Neural cell (in vitro differentiated cells): ENCODE measurements at regions not wholly inside any gene's neighbourhood (a gene's known extent, or its start where the extent isn't known, plus 50 kb on each side); places are given as distances from the start of the nearest gene placed in this dataset.

Experiments used
- H2AFZ ChIP-seq: fragments of 200-600, 300-800 bp; sonication (generic), shearing (Covaris generic); 2 replicates; pipeline ENCODE4 v1.6.0; 2014; ENCODE audit warnings: low read depth, mild to moderate bottlenecking, antibody characterized with exemption, low read length, moderate library complexity
- H3F3A ChIP-seq: fragments of 200-600 bp; shearing (Covaris generic); 2 replicates; pipeline ENCODE4 v1.6.1; 2016; ENCODE audit warnings: mild to moderate bottlenecking, moderate library complexity, mixed read lengths, antibody characterized with exemption, low read length; ENCODE audit not compliant: insufficient read depth, poor library complexity, severe bottlenecking
- H3K27ac ChIP-seq: fragments of 200-600, 300-800 bp; sonication (generic), shearing (Covaris generic); 2 replicates; pipeline ENCODE4 v1.5.1; 2014; ENCODE audit warnings: mild to moderate bottlenecking, low read length, moderate library complexity
- H3K27me3 ChIP-seq: fragments of 300-800, 200-600 bp; sonication (generic), shearing (Covaris generic); 2 replicates; pipeline ENCODE4 v1.6.0; 2014; ENCODE audit warnings: mild to moderate bottlenecking, low read depth, low read length, moderate library complexity; ENCODE audit not compliant: insufficient read depth
- H3K36me3 ChIP-seq: fragments of 300-800, 200-600 bp; sonication (generic), shearing (Covaris generic); 2 replicates; pipeline ENCODE4 v1.5.1; 2014; ENCODE audit warnings: mild to moderate bottlenecking, antibody characterized with exemption, low read length, moderate library complexity; ENCODE audit not compliant: insufficient read depth
- H3K4me2 ChIP-seq: fragments of 300-800, 200-600 bp; sonication (generic), shearing (Covaris generic); 2 replicates; pipeline ENCODE4 v1.6.0; 2014; ENCODE audit warnings: mild to moderate bottlenecking, low read length
- H3K4me3 ChIP-seq: fragments of 300-800, 200-600 bp; sonication (generic), shearing (Covaris generic); 2 replicates; pipeline ENCODE4 v1.5.1; 2014; ENCODE audit warnings: mild to moderate bottlenecking, low read length, moderate library complexity
- H3K79me2 ChIP-seq: fragments of 200-600 bp; shearing (Covaris generic); replicated peaks from 2 replicates; pipeline ENCODE4 v1.6.0; 2014; ENCODE audit warnings: mild to moderate bottlenecking, low read length, moderate library complexity; ENCODE audit not compliant: insufficient read depth
- H3K9ac ChIP-seq: fragments of 300-800, 200-600 bp; sonication (generic), shearing (Covaris generic); 2 replicates; pipeline ENCODE4 v1.6.1; 2016; ENCODE audit warnings: mild to moderate bottlenecking, low read length, mixed read lengths
- H3K9me2 ChIP-seq: fragments of 200-600 bp; shearing (Covaris generic); 2 replicates; pipeline ENCODE4 v1.6.1; 2016; ENCODE audit warnings: mild to moderate bottlenecking, low read length, mixed read lengths; ENCODE audit not compliant: insufficient read depth
- H3K9me3 ChIP-seq: fragments of 200-600, 300-800 bp; sonication (generic), shearing (Covaris generic); 2 replicates; pipeline ENCODE4 v1.6.1; 2016; ENCODE audit warnings: mild to moderate bottlenecking, mixed run types, low read length, moderate library complexity, mixed read lengths
- H4K20me1 ChIP-seq: fragments of 200-600 bp; shearing (Covaris generic); 2 replicates; pipeline ENCODE4 v1.6.1; 2016; ENCODE audit warnings: mild to moderate bottlenecking, mixed run types; ENCODE audit not compliant: insufficient read depth
- CTCF ChIP-seq: fragments of 450-650 bp; IDR thresholded peaks from 2 replicates; pipeline ENCODE4 v1.5.1; 2014; ENCODE audit warnings: antibody characterized with exemption, mild to moderate bottlenecking, moderate library complexity; ENCODE audit not compliant: poor library complexity, severe bottlenecking
- EP300 ChIP-seq: fragments of 450-650 bp; conservative IDR thresholded peaks from 2 replicates; pipeline ENCODE4 v1.6.1; 2014; ENCODE audit warnings: antibody characterized with exemption, mild to moderate bottlenecking, moderate library complexity; ENCODE audit not compliant: poor library complexity, severe bottlenecking
- EZH2 ChIP-seq: fragments of 200-600, 300-800 bp; shearing (Covaris generic), sonication (generic); IDR thresholded peaks from 2 replicates; pipeline ENCODE4 v1.6.1; 2014; ENCODE audit warnings: antibody characterized with exemption, low read length, borderline replicate concordance, mild to moderate bottlenecking; ENCODE audit not compliant: insufficient read depth, poor library complexity, severe bottlenecking
- MXI1 ChIP-seq: fragments of 450-650 bp; conservative IDR thresholded peaks from 2 replicates; pipeline ENCODE4 v1.6.1; 2014; ENCODE audit warnings: antibody characterized with exemption, mild to moderate bottlenecking; ENCODE audit not compliant: poor library complexity, severe bottlenecking
- REST ChIP-seq: IDR thresholded peaks from 2 replicates; pipeline ENCODE4 v1.6.1; 2012; ENCODE audit warnings: borderline replicate concordance
- SMC3 ChIP-seq: fragments of 450-650 bp; conservative IDR thresholded peaks from 2 replicates; pipeline ENCODE4 v1.6.1; 2014; ENCODE audit warnings: antibody characterized with exemption, mild to moderate bottlenecking, moderate library complexity; ENCODE audit not compliant: poor library complexity
- TAF1 ChIP-seq: IDR thresholded peaks from 2 replicates; pipeline ENCODE4 v1.6.1; 2012; ENCODE audit warnings: low read depth

- no peaks in the 10 kb centered on the region for H3K36me3 ChIP-seq
- H3K79me2 ChIP-seq: no peaks in the 10 kb centered on the region
- H3K9me2 ChIP-seq: no peaks in the 10 kb centered on the region
- no peaks in the 10 kb centered on the region for H4K20me1 ChIP-seq
- H3K9me3 ChIP-seq: no peaks in the 10 kb centered on the region
- no peak overlapping the region for H3K9ac ChIP-seq
- no peaks in the 10 kb centered on the region for H3F3A ChIP-seq
- no peak overlapping the region for H3K4me2 ChIP-seq
- no peaks in the 10 kb centered on the region for H3K27me3 ChIP-seq
- TF ChIP-seq MXI1: no peak
- no peak for TF ChIP-seq EP300
- no peak for TF ChIP-seq SMC3
- no peak for TF ChIP-seq TAF1
- no peak for TF ChIP-seq EZH2
- no peak for TF ChIP-seq CTCF
- no peak for TF ChIP-seq REST
- no peak overlapping the region for H3K4me3 ChIP-seq
- H2AFZ ChIP-seq: no peak overlapping the region
- no peak overlapping the region for H3K27ac ChIP-seq
These were observed 860.7 kb downstream of the PCDH19 start for GRCh38 chrX:99549381-99549780.

GRCh38 chrX:99522450-99522849, 887.6 kb downstream of the PCDH19 start:
- Histone ChIP-seq H3K4me3 (no peak overlapping the region), H3K4me2 (no peak overlapping the region), H3K9me3 (no peaks in the 10 kb centered on the region), H3K79me2 (no peaks in the 10 kb centered on the region), H3F3A (no peaks in the 10 kb centered on the region), H3K9me2 (no peaks in the 10 kb centered on the region), H2AFZ (no peak overlapping the region), H3K27ac (no peak overlapping the region), H3K36me3 (no peaks in the 10 kb centered on the region), H3K27me3 (no peaks in the 10 kb centered on the region), H3K9ac (no peak overlapping the region), H4K20me1 (no peaks in the 10 kb centered on the region)
- no peak for TF ChIP-seq CTCF
